Spleen (tissue), 11 donors: ENCODE measurements at regions not wholly inside any gene's neighbourhood (a gene's known extent, or its start where the extent isn't known, plus 50 kb on each side); places are given as distances from the start of the nearest gene placed in this dataset.

Experiments
- DNase-seq: peaks from one replicate; pipeline ENCODE4 v3.0.0-alpha.2; 2020
- H3K27ac ChIP-seq, 8 donors: fragments of 200-600 bp; sonication (generic) in 7 of 8; 1 replicate in 4 of 8; 2 replicates in 4 of 8; pipeline versions ENCODE4 v1.5.0 to v1.8.0; 2016 to 2021; ENCODE audit warnings: inconsistent platforms in 4 of 8, mild to moderate bottlenecking in 4 of 8, moderate library complexity in 1 of 8
- H3K27me3 ChIP-seq, 7 donors: fragments of 200-600 bp; sonication (generic) in 6 of 7; replicated peaks in 1 of 7; 1 replicate in 4 of 7; 2 replicates in 3 of 7; pipeline versions ENCODE4 v1.5.0 to v1.8.0; 2016 to 2021; ENCODE audit warnings: inconsistent platforms in 3 of 7, mild to moderate bottlenecking in 1 of 7
- H3K36me3 ChIP-seq, 6 donors: fragments of 200-600 bp; sonication (generic) in 5 of 6; 1 replicate in 4 of 6; 2 replicates in 2 of 6; pipeline versions ENCODE4 v1.5.0 to v1.8.0; 2016 to 2021; ENCODE audit warnings: inconsistent platforms in 2 of 6
- H3K4me1 ChIP-seq, 6 donors: fragments of 200-600 bp; sonication (generic) in 5 of 6; 1 replicate in 3 of 6; 2 replicates in 3 of 6; pipeline versions ENCODE4 v1.5.0 to v1.8.0; 2016 to 2021; ENCODE audit warnings: inconsistent platforms in 3 of 6
- H3K4me3 ChIP-seq, 8 donors: fragments of 200-600 bp; sonication (generic) in 7 of 8; 1 replicate in 4 of 8; 2 replicates in 4 of 8; pipeline versions ENCODE4 v1.5.0 to v1.8.0; 2016 to 2021; ENCODE audit warnings: inconsistent platforms in 4 of 8, mild to moderate bottlenecking in 4 of 8, moderate library complexity in 2 of 8
- H3K9me3 ChIP-seq, 8 donors: fragments of 200-600 bp; sonication (generic) in 7 of 8; 1 replicate in 4 of 8; 2 replicates in 4 of 8; pipeline versions ENCODE4 v1.5.0 to v1.8.0; 2016 to 2021; ENCODE audit warnings: inconsistent platforms in 4 of 8
- CTCF ChIP-seq, 11 experiments: fragments of 200-600 bp in 7 of 11; fragments of 450-650 bp in 4 of 11; sonication (generic) in 4 of 11; IDR thresholded peaks in 8 of 11; conservative IDR thresholded peaks in 3 of 11; 1 replicate in 7 of 11; 2 replicates in 4 of 11; pipeline versions ENCODE4 v1.4.0 to v1.8.0; 2016 to 2021; ENCODE audit warnings: antibody characterized with exemption in 11 of 11, inconsistent platforms in 4 of 11, mild to moderate bottlenecking in 1 of 11
- POLR2A ChIP-seq, 3 donors: fragments of 450-650 bp; IDR thresholded peaks; one replicate each; pipeline ENCODE4 v1.5.1; 2017; ENCODE audit warnings: antibody characterized with exemption in 3 of 3, mild to moderate bottlenecking in 1 of 3
- POLR2AphosphoS5 ChIP-seq, 3 donors: sonication (generic); formaldehyde crosslinking; IDR thresholded peaks; one replicate each; pipeline ENCODE4 v1.5.1; 2017; ENCODE audit warnings: antibody characterized with exemption in 3 of 3
- whole genome bisulfite sequencing, 5 donors: extraction: QIAGEN DNeasy Blood & Tissue Kit in 3 of 5; methylation state at CpG; one replicate each; pipeline versions ENCODE4 v1.1.5 to v1.1.7; 2013 to 2018; 5-methylcytosine and 5-hydroxymethylcytosine counted together
- intact Hi-C: fragments of 100-400 bp; cut with DNase I; formaldehyde crosslinking; loops from one replicate; pipeline ENCODE4 v1.15.0; 2023; ENCODE audit warnings: low total_unique reads
- donor health status: healthy with polysubstance abuse.
- donor health status: DM: no; HTN: no; CAD: no; lungs with moderate emphysema.
- donor health status: DM: no; HTN: no; CAD: no.
- donor health status: Bipolar disorder and iron deficiency.
- donor health status: healthy.
- donor health status: DM: no; HTN: no; CAD: no.
- donor health status: DM: yes; HTN: yes; CAD: no.

GRCh38 chr4:170705907-170706306, 616.2 kb upstream of the AADAT start:
- Histone ChIP-seq H3K27me3 (no peaks in the 10 kb centered on the region), H3K27ac (no peak overlapping the region), H3K4me1 (no peaks in the 10 kb centered on the region), H3K4me3 (no peak overlapping the region), H3K36me3 (no peaks in the 10 kb centered on the region), H3K9me3 (no peaks in the 10 kb centered on the region)
- 62 to 87% (median 68%) methylated on average over 3 of the region's 3 CpGs for WGBS, 5 donors
- no peak for TF ChIP-seq POLR2AphosphoS5 (IDR thresholded peaks at IDR 0.05)
- no peak for TF ChIP-seq CTCF (IDR thresholded peaks at IDR 0.05 in 8 of 11, conservative IDR thresholded peaks at IDR 0.05 in 3 of 11)
- no peak for TF ChIP-seq POLR2A (IDR thresholded peaks at IDR 0.05)
- intact Hi-C loops, result no loop called here
- DNase-seq, result no peak

- Histone ChIP-seq H3K4me3 (no peak overlapping the region), H3K4me1 (no peaks in the 10 kb centered on the region), H3K27me3 (no peaks in the 10 kb centered on the region), H3K9me3 (no peaks in the 10 kb centered on the region), H3K36me3 (no peaks in the 10 kb centered on the region), H3K27ac (no peak overlapping the region)
- TF ChIP-seq POLR2AphosphoS5 (IDR thresholded peaks at IDR 0.05) (no peak), POLR2A (IDR thresholded peaks at IDR 0.05) (no peak), CTCF (IDR thresholded peaks at IDR 0.05 in 8 of 11, conservative IDR thresholded peaks at IDR 0.05 in 3 of 11) (no peak)
- no peak for DNase-seq
- 86 to 95% (median 90%) methylated on average over 5 of the region's 5 CpGs for WGBS, 5 donors
- intact Hi-C loops, result no loop called here
Observed at GRCh38 chr4:170700064-170700463, 610.3 kb upstream of the AADAT start.

- H3K4me3 ChIP-seq, result no peak overlapping the region
- no peak for DNase-seq
Observed at GRCh38 chr4:170698334-170698733, 608.6 kb upstream of the AADAT start.

GRCh38 chr4:170697845-170698244, 608.1 kb upstream of the AADAT start:
- H3K27ac ChIP-seq, result no peak overlapping the region
- peaks cover 0 to 9% (median 0%) of the 10 kb centered on the region in 8 donors for H3K9me3 ChIP-seq
- H3K4me3 ChIP-seq, result no peak overlapping the region
- intact Hi-C loops, result no loop called here
- no peak for TF ChIP-seq POLR2A (IDR thresholded peaks at IDR 0.05)
- no peak for TF ChIP-seq POLR2AphosphoS5 (IDR thresholded peaks at IDR 0.05)
- TF ChIP-seq CTCF (IDR thresholded peaks at IDR 0.05 in 8 of 11, conservative IDR thresholded peaks at IDR 0.05 in 3 of 11), result no peak
- H3K27me3 ChIP-seq, result no peaks in the 10 kb centered on the region
- 69 to 83% (median 71%) methylated on average over 2 of the region's 2 CpGs for WGBS, 5 donors
- no peak for DNase-seq
- no peaks in the 10 kb centered on the region for H3K36me3 ChIP-seq
- no peaks in the 10 kb centered on the region for H3K4me1 ChIP-seq

More at GRCh38 chr4:170698334-170698733, 608.6 kb upstream of the AADAT start:
- TF ChIP-seq CTCF (IDR thresholded peaks at IDR 0.05 in 8 of 11, conservative IDR thresholded peaks at IDR 0.05 in 3 of 11) (no peak), POLR2AphosphoS5 (IDR thresholded peaks at IDR 0.05) (no peak), POLR2A (IDR thresholded peaks at IDR 0.05) (no peak)
- intact Hi-C loops, result no loop called here
- no peaks in the 10 kb centered on the region for H3K36me3 ChIP-seq
- no peaks in the 10 kb centered on the region for H3K4me1 ChIP-seq
- H3K27me3 ChIP-seq, result no peaks in the 10 kb centered on the region
- H3K27ac ChIP-seq, result no peak overlapping the region
- WGBS, 5 donors, result 2 to 24% (median 14%) methylated on average over 1 of the region's 1 CpG
- peaks cover 0 to 9% (median 0%) of the 10 kb centered on the region in 8 donors for H3K9me3 ChIP-seq
